ENCODE measurements at regions not wholly inside any gene's neighbourhood (a gene's known extent, or its start where the extent isn't known, plus 50 kb on each side); places are given as distances from the start of the nearest gene placed in this dataset.
A peak's percentile ranks its signal among the peaks of the same experiment; 100 is the strongest.
"Not testable (repeated sequence)": the region's sequence is repeated elsewhere in the genome, so short reads cannot be mapped to it uniquely, and the experiment has no call there.

DNA sequence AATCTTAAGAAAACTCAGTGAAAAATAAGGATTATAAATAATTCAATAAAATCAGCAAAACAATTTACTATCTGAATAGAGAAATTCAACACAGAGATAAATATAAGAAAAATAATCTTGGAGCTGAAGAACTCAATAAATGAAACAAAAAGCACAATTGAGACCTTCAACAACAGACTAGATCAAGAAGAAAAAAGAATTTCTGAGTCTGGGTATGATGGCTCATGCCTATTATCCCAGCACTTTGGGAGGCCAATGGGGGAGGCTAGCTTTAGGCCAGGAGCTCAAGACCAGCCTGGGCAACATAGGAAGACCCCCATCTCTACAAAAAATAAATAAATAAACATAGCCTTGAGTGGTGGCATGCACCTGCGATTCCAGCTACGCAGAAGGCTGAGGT is 1295.7 kb upstream of the NRXN1 start:
- DNase-seq (ENCODE audit: low spot score), result no peak

DNA sequence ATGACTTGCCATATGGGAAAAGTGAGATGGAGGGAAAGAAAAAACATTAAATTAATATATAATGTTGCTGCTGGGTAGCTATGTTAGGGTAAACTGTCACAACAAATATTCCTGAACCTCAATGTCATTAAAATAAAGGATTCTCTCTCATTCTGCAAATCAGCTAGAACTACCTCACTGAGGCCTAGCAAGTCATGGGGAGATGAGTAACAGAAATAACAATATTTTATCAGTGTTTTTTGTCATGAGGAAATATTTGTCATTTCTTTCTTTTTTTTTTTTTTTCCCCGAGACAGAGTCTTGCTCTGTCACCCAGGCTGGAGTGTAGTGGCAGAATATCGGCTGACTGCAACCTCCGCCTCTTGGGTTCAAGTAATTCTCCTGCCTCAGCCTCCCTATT is 1282.3 kb upstream of the NRXN1 start:
- no peak for DNase-seq (ENCODE audit: low spot score)

GRCh38 chr2:52312486-52312885 is 1280.6 kb upstream of the NRXN1 start:
- no peak for DNase-seq (ENCODE audit: low spot score)

DNA sequence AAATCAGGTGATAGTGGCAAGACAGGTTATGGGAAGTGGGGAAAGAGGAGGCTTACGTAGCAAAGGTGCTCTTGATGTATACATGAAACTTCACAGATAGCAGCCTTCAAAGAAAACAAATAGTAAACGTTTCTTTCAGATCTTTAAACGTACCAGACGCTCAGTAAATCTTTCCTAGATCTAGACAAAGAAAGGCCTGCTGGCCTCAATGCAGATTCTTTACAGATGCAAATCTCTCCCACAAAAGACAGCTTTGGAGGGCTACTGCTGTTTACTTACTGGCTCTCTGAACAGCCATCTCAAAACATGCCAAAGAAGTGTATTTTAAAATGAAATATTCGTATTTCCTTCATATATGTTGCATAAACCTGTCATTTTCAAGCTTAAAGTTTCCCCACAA is 1279.9 kb upstream of the NRXN1 start:
- DNase-seq (ENCODE audit: low spot score), result no peak

- no peak for DNase-seq (ENCODE audit: low spot score)
Observed at GRCh38 chr2:52308156-52308555, 1276.2 kb upstream of the NRXN1 start.

DNA sequence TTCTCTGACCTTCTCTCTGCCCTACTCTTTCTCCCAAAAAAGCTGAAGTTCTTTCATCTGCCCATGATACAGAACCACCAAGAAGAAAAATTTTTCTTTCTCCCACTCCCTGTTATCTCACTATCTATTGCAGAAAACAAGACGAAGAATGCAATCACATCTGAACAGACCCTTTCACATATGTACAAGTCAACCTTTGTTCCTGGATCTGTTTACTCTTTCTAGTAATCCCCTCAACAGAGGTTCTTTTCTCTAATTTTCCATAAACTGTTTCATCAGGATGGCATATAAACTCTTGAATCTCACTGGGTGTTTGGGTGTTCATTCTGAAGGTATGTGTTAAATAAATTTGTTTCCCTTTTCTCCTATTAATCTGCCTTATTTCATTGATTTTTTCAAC is 1262.7 kb upstream of the NRXN1 start:
- no peak for DNase-seq (ENCODE audit: low spot score)

GRCh38 chr2:52292801-52293200 is 1260.9 kb upstream of the NRXN1 start:
- DNase-seq (ENCODE audit: low spot score), result peak; percentile 55

GRCh38 chr2:52289741-52290140 is 1257.8 kb upstream of the NRXN1 start:
- DNase-seq (ENCODE audit: low spot score), result no peak

DNA sequence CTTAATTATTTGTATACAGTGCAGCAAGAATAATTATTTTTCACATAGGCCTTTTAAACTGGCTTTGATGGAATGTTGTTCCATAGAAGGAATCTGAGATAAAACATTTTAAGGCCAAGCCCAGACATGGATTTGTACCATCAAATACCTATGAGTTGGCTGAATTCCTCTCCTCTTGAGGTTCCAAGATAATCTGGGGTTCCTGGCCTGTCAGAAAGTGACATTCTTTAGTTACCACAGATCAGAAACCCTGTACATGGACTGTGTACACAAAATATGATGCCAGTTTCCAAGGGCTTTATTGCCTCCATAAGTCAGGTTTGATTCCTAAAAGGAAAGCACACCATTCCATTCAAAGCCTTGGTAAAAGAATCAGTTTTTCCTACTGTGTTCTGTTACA is 1256.7 kb upstream of the NRXN1 start:
- no peak for DNase-seq (ENCODE audit: low spot score)

DNA sequence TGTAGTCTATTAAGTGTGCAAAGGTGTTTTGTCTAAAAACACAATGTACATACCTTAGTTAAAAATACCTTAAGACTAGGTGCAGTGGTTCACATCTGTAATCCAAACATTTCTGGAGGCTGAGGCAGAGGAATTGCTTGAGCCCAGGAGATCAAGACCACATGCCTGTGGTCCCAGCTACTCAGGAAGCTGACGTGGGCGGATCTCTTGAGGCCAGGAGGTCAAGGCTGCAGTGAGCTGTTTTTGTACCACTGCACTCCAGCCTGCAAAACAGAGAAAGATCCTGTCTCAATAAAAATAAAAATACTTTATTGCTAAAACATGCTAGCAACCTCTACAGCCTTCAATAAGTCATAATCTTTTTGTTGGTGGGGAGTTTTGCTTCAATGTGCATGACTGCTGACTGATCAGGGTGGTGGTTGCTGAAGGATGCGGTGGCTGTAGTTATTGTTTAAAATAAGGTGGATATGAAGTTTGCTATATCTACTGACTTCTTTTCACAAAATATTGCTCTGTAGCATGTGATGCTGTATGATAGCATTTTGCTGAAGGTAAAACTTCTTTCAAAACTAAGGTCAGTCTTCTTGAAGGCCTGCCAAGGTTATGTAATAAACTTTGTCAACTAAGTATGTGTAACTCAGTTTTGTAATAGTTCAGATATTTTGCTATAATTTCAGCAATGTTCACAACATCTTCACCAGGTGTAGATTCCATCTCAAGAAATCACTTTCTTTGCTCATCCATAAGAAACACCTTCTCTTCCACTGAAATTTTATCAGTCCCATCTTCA is 1238.0 kb upstream of the NRXN1 start:
- DNase-seq (ENCODE audit: low spot score), result no peak

- DNase-seq (ENCODE audit: low spot score), result no peak
Observed at GRCh38 chr2:52264911-52265310, 1233.0 kb upstream of the NRXN1 start.

- DNase-seq (ENCODE audit: low spot score), result no peak
Observed at GRCh38 chr2:52264488-52264887, 1232.6 kb upstream of the NRXN1 start.

DNA sequence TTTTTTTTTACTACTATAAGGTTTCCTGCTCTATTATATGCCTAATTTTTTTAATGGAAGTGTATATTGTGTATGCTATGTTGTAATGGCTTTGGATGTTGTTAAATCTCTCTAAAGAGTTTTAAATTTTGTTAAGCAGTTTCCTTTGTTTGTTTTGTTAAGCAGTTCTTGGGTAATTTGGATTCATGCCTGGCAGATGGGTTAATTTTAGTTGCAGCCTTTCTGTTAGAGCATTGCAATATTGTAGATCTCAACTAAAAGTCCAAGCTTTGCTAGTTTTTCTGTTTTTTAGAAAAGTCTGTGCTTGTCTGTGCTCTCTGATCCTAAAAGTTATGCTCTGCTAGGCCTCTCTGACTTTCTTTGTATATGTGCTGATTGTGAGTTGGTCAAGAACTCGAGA is 1229.0 kb upstream of the NRXN1 start:
- DNase-seq (ENCODE audit: low spot score), result no peak

DNA sequence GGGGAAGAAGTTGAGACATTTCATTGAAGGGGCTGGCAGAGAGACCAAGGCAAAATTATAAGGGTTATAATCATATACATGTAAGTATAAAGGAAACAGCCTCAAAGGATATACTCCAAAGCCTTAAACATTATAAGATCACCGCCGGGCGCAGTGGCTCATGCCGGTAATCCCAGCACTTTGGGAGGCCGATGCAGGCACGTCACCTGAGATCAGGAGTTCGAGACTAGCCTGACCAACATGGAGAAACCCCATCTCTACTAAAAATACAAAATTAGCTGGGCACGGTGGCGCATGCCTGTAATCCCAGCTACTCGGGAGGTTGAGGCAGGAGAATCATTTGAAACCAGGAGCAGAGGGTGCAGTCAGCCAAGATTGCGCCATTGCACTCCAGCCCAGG is 1227.0 kb upstream of the NRXN1 start:
- not testable (repeated sequence) for DNase-seq (ENCODE audit: low spot score)

- DNase-seq (ENCODE audit: low spot score), result no peak
Observed at GRCh38 chr2:52258038-52258437, 1226.1 kb upstream of the NRXN1 start.

GRCh38 chr2:52253416-52253980 is 1221.6 kb upstream of the NRXN1 start:
- no peak for DNase-seq (ENCODE audit: low spot score)

DNA sequence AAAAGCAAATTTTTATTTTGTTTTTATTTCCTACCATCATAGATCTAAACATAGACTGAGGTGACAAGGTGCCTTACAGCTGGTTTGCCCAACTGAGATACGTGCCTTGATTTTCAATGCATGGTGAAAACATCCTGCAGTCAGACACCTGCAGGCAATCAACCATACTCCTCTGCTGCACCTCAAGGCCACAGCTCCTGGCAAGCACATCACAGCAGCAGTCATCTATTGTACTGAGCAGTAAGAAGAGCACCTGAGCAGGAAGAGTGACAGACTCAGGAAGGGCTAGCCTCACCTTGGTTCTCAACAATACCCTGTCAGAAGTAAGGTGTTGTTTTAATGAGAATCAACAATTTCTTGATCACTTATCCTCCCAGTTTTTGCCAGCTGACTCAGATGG is 1206.8 kb upstream of the NRXN1 start:
- DNase-seq (ENCODE audit: low spot score), result no peak

- DNase-seq (ENCODE audit: low spot score), result peak; percentile 7
Observed at GRCh38 chr2:52222128-52222527, 1190.2 kb upstream of the NRXN1 start.

DNA sequence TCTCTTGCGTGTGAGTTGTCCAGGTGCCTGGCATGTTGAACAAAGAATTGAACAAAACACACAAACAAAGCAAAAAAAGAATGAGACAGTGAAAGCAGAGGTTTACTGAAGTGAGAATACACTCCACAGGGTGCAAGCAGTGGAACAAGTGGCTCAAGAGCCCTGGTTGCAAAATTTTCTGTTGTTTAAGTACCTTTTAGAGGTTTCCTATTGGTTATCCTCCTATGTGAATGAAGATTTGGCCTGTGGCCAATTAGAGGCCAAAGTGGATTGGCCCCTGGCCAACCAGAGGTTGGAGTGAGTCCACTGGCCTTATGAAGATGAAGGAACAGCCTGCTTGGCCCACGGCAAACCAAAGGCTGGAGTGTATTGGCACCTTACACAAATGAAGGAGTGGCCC is 1188.5 kb upstream of the NRXN1 start:
- no peak for DNase-seq (ENCODE audit: low spot score)

GRCh38 chr2:52210611-52211010 is 1178.7 kb upstream of the NRXN1 start:
- no peak for DNase-seq (ENCODE audit: low spot score)

- DNase-seq (ENCODE audit: low spot score), result no peak
Observed at GRCh38 chr2:52210161-52210560, 1178.2 kb upstream of the NRXN1 start.

DNA sequence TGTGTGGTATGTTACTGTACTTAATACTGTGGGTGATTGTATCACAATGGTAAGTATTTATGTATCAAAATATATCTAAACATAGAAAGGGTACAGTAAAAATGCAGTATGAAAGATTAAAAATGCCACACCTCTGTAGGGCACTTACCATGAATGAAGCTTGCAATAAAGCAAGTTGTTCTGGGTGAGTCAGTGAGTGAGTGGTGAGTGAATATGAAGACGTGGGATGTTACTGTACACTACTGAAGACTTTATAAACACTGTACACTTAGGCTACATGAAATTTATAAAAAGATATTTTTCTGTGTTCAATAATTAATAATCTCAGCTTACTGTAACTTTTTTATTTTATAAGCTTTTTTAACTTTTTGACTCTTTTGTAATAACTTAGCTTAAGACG is 1162.4 kb upstream of the NRXN1 start:
- no peak for DNase-seq (ENCODE audit: low spot score)

GRCh38 chr2:52193804-52194203 is 1161.9 kb upstream of the NRXN1 start:
- DNase-seq (ENCODE audit: low spot score), result no peak

GRCh38 chr2:52192656-52193055 is 1160.7 kb upstream of the NRXN1 start:
- no peak for DNase-seq (ENCODE audit: low spot score)

Data from umbilical cord (tissue), 1 donor.